Ishikawa (cell line): ENCODE measurements at regions not wholly inside any gene's neighbourhood (a gene's known extent, or its start where the extent isn't known, plus 50 kb on each side); places are given as distances from the start of the nearest gene placed in this dataset.

Experiments used
- CEBPB ChIP-seq: IDR thresholded peaks from 2 replicates; pipeline ENCODE4 v1.6.1; 2012
- CREB1 ChIP-seq: IDR thresholded peaks from 2 replicates; pipeline ENCODE4 v1.6.1; 2012; ENCODE audit warnings: low read depth
- EGR1 ChIP-seq: IDR thresholded peaks from 2 replicates; pipeline ENCODE4 v1.6.1; 2012
- EP300 ChIP-seq: IDR thresholded peaks from 2 replicates; pipeline ENCODE4 v1.6.1; 2012; ENCODE audit warnings: borderline replicate concordance
- FOXM1 ChIP-seq: IDR thresholded peaks from 2 replicates; pipeline ENCODE4 v1.6.1; 2012; ENCODE audit warnings: low read depth, borderline replicate concordance
- MAX ChIP-seq: IDR thresholded peaks from 2 replicates; pipeline ENCODE4 v1.6.1; 2012
- NFIC ChIP-seq: IDR thresholded peaks from 2 replicates; pipeline ENCODE4 v1.6.1; 2012
- RAD21 ChIP-seq: IDR thresholded peaks from 2 replicates; pipeline ENCODE4 v1.6.1; 2012; ENCODE audit warnings: low read depth
- REST ChIP-seq: IDR thresholded peaks from 2 replicates; pipeline ENCODE4 v1.6.1; 2012; ENCODE audit warnings: low read depth, mild to moderate bottlenecking
- TAF1 ChIP-seq: IDR thresholded peaks from 2 replicates; pipeline ENCODE4 v1.6.1; 2012; ENCODE audit warnings: low read depth, mild to moderate bottlenecking
- TCF12 ChIP-seq: IDR thresholded peaks from 2 replicates; pipeline ENCODE4 v1.6.1; 2012; ENCODE audit warnings: low read depth
- TEAD4 ChIP-seq: IDR thresholded peaks from 2 replicates; pipeline ENCODE4 v1.6.1; 2012
- USF1 ChIP-seq: IDR thresholded peaks from 2 replicates; pipeline ENCODE4 v1.6.1; 2012
- YY1 ChIP-seq: IDR thresholded peaks from 2 replicates; pipeline ENCODE4 v1.6.1; 2012; ENCODE audit warnings: low read depth
- ZBTB7A ChIP-seq: IDR thresholded peaks from 2 replicates; pipeline ENCODE4 v1.6.1; 2012; ENCODE audit warnings: low read depth

GRCh38 chr7:47636081-47636432, 54.1 kb upstream of the TNS3 start:
- TF ChIP-seq YY1: no peak
- TF ChIP-seq TAF1: no peak
- no peak for TF ChIP-seq CREB1
- no peak for TF ChIP-seq MAX
- TF ChIP-seq TCF12: no peak
- no peak for TF ChIP-seq REST
- no peak for TF ChIP-seq TEAD4

GRCh38 chr7:47635091-47636080, 53.5 kb upstream of the TNS3 start:
- TF ChIP-seq CREB1 (no peak), ZBTB7A (no peak), RAD21 (peak; percentile 22; the same call in 1 of the 2 replicates), YY1 (no peak), MAX (peak; percentile 74), TEAD4 (no peak), NFIC (no peak; the same call in 1 of the 2 replicates), CEBPB (no peak), REST (no peak), USF1 (peak; percentile 30; the same call in 1 of the 2 replicates), FOXM1 (no peak), EGR1 (no peak), TCF12 (peak; percentile 67), EP300 (no peak)

- TF ChIP-seq RAD21: no peak
- TF ChIP-seq TCF12: no peak
- TF ChIP-seq CEBPB: no peak
- TF ChIP-seq ZBTB7A: no peak
- TF ChIP-seq USF1: no peak
- no peak for TF ChIP-seq TEAD4
- no peak for TF ChIP-seq FOXM1
- TF ChIP-seq EP300: no peak
- TF ChIP-seq CREB1: no peak
Observed at GRCh38 chr7:47634273-47634672, 52.4 kb upstream of the TNS3 start.

GRCh38 chr7:47633134-47633533, 51.2 kb upstream of the TNS3 start:
- TF ChIP-seq CEBPB (no peak), CREB1 (no peak), MAX (no peak), TEAD4 (no peak), REST (no peak), ZBTB7A (no peak), TCF12 (no peak), EP300 (no peak)
